ENCODE measurements at regions not wholly inside any gene's neighbourhood (a gene's known extent, or its start where the extent isn't known, plus 50 kb on each side); places are given as distances from the start of the nearest gene placed in this dataset.

DNA sequence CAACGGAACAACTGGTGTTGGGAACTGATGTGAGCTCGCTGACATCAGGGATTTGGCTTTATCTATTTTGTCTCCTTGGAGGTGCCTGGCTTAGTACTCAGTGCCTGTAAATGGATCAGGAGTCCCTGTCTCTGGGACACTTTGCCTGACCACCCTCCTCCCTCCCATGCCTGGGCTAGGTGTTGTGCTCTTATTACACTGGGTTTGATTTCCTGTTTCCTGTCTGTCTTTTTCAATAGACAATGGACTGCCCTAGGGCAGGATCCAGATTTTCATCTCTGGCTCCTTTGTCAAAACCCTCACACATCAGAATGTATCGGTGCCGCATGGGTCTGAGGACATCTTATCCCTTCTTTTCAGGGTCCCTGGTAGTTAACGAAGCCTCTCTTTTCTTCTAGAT lies 223.6 kb upstream of the ASIC2 start:
- DNase-seq: no peak

GRCh38 chr17:33517746-33518145 lies 224.7 kb upstream of the ASIC2 start:
- DNase-seq: no peak

DNA sequence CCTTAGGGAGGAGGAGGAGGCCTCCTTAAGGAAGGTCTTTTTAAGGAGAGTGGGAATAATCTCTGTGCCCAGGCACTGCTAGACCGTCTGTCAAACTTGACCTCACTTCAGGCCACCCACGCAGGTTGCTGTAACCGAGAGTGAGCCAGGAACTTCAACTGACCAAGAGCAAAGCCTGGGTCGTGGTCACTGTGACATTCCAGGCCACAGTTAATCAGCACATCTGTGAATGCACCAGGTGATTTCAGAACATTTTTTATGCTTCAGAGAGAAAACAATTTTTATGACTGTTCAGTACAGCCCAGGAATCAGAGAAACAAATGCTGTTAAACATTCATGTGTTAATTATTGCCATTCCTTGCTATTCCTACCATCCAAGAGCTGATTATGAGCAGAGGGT lies 226.6 kb upstream of the ASIC2 start:
- DNase-seq: no peak

GRCh38 chr17:33520426-33521330 lies 227.6 kb upstream of the ASIC2 start:
- DNase-seq: peak; percentile 57

DNA sequence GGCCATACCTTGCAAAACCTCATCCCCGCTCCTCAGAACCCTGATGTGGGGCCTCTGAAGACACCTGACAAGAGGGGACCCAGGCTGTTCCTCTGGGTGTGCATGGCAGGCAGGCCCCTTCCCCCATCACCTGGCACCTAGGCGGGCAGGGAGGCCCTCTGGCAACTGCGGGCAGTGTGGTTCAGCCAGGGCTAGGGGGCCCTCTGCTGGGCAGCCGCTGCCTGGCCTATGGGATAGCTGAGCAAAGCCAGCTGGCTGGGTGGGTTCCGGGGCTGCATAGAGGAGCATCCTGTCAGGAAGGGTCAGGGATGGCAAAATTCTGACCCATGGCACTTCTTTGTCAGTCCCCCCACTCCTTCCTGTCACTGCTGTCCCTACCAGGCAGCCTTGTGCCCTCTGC lies 228.7 kb upstream of the ASIC2 start:
- no peak for DNase-seq

- no peak for DNase-seq
Measured at GRCh38 chr17:33522623-33523022, 229.5 kb upstream of the ASIC2 start.

DNA sequence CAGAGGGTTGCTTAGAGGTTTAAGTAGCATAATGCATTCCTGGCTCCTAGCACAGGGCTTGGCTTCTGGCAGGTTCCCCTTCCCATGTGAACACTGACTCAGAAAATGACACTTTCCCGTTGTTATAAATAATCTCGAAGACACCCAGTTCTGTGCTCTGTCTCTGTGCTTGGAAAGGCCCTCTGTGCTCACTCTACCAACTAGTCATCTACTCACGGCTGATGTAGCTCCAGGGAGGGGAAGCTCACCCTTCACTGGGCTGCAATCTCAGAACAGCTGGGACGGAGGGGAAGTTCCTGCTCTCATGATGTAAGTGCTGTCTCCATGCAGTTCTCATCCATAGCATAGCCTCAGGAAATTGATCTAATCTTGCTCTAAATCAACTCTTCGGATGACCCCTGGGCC lies 230.5 kb upstream of the ASIC2 start:
- DNase-seq: no peak

DNA sequence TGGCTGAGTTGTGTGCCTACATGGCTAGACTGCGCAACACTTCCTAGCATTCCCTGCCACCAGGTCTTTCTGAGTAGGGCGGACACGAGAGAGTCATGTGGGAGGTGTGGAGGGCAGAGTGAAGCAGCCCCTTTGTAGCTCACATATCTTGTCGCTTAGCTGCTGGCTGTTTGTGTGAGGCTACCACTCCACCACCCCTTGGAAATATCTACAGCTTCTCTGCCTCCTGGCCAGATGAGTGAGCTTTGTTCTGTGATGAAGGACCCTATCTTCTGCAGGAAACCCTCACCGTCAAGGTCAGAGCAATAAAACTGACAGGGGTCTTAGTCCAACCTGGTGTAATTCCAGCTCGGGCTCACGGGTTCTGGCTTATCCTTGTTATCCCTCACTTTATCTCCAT lies 232.1 kb upstream of the ASIC2 start:
- no peak for DNase-seq

DNA sequence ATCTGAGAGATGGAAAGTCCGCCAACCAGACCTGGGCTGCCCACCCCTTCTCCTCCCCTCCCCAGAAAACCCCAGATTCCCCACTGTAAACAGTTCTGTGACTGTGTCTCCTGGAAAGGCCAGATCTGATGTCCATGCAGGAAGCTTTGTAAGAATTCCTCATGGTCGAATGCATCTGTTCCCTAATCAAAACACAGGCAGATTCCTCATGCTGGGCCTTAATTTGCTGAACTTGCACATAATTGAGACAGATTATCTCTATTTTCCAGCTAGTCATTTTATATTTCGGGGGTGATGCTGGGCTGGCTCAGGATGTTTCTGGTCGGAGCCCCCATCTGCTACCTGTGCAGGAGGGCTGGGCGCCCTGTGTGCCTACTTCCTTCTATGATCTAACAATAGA lies 233.6 kb upstream of the ASIC2 start:
- DNase-seq: no peak

GRCh38 chr17:33527290-33527689 lies 234.2 kb upstream of the ASIC2 start:
- DNase-seq: no peak

DNA sequence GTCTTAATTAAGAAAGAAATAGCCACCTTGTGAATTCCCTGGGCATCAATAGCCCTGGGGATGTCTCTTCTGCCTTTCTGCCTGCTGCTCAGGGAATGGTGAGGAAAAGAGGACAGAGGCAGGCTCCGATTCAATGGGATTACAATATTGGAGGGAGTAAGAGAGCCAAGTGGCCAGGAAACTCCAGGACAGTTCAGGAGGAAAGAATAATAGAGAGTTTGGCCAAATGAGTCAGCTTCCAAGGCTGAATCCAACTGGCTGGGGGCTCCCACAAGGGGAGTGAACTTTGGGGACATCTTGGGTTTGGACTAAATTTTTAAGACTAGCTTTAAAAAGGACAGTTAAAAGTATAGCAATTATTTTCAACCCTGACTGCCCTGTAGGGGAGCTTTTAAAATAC lies 235.8 kb upstream of the ASIC2 start:
- DNase-seq: no peak

DNA sequence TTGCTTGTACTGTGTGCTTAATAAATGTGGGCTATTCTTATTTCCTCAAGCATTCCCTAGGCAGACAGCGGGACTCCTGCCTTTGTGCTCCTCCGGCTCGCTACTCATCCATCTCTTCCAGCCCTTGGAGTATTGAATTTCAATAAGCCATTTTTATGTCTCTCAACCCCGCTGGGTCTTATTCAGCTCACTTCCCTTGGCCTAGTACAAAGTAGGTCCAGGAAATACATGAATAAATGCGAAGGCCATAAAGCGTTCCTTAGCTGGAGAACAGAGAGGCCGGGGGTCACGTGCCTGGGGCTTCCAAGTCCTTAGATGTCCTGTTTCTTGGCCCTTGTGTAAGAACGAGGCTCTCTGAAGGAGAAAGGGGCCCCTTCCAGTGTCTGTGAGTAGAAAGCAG lies 236.7 kb upstream of the ASIC2 start:
- no peak for DNase-seq

- no peak for DNase-seq
Measured at GRCh38 chr17:33531311-33531710, 238.2 kb upstream of the ASIC2 start.

DNA sequence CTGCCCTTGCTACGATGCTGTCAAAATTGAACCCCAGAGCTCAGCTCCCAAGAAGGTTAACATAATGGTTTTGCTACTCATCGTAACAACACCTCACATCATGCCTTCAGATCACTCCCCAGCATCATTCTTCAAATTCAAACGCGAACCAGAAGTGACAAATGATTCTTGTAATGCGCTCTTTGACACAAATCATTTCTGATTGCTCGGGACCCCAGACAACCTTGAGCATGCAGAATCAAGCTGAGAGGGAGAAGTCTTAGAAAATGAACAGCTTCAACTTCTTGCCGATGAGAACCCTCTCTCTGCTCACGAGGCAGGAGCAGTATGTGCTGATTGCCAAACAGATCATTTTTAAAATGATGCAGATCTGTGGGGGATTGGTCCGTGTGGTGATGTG lies 241.0 kb upstream of the ASIC2 start:
- DNase-seq: no peak

GRCh38 chr17:33545124-33545523 lies 252.0 kb upstream of the ASIC2 start:
- no peak for DNase-seq

- no peak for DNase-seq
Measured at GRCh38 chr17:33550261-33550660, 257.2 kb upstream of the ASIC2 start.

GRCh38 chr17:33551075-33551474 lies 258.0 kb upstream of the ASIC2 start:
- DNase-seq: no peak

GRCh38 chr17:33551911-33552310 lies 258.8 kb upstream of the ASIC2 start:
- no peak for DNase-seq

DNA sequence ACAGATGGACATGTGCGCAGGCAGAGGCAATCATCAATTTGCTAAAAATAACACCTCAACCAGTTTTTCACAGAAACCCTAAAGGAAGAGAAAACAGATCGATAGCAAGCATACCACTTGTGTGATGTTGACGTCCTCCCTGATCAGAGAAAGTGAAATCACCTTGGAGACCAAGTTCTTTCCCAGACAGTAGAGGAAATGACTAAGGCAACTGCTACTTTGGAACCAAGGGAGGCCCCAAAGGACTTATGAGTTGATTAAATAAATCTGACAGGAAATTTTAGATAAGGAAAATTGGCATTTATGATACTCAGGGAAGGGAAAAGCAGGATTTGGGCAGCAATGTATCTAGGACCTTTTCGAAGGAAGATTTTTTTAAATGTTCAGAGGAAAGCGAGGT lies 267.1 kb upstream of the ASIC2 start:
- DNase-seq: no peak

- no peak for DNase-seq
Measured at GRCh38 chr17:33560871-33561270, 267.8 kb upstream of the ASIC2 start.

- DNase-seq: no peak
Measured at GRCh38 chr17:33561569-33562334, 268.7 kb upstream of the ASIC2 start.

DNA sequence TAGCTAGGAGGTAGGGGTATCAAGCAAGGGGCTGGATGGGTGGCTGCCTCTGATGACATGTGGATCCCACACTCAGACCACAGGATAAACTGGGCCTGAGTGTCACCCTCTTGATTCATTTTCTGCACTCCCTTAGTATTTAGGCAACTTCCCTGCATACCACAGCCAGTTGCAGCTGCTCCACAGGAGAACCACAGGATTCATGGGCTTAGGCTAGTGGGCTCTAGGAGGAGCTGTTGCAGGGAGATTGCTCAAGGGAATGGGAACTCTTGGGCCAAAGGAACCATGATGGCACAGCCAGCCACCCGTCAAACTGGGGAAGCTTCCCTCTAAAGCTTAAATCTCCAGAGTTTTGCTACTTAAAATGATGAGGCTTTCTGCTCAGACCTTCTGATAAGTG lies 269.7 kb upstream of the ASIC2 start:
- DNase-seq: no peak

DNA sequence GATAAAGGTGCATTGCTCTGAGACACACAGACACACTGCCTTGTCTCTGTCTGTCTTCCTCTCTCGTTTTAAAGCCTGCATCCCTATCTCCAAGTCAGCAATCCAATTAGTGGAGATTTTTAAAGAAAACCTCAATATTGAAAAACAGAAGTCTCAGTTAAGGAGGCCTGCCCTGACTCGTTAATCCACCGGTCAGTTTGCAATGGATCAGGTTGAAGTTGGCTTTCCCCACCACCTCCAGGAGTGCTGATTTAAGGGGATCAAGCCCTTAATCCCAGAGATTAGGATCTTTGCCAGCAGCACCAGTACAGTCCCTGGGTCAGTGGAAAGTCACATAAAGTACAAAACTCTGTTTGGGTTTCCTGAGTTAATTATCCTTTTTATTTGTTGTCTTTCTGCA lies 271.1 kb upstream of the ASIC2 start:
- DNase-seq: no peak

GRCh38 chr17:33567223-33567622 lies 274.1 kb upstream of the ASIC2 start:
- no peak for DNase-seq

Measured in stimulated activated CD4-positive, alpha-beta T cell treated with anti-CD3 and anti-CD28 coated beads, Interleukin-2, amount 100 ng/mL, for 48 hours (primary cell).